SU-DHL-6 (cell line): ENCODE measurements at regions not wholly inside any gene's neighbourhood (a gene's known extent, or its start where the extent isn't known, plus 50 kb on each side); places are given as distances from the start of the nearest gene placed in this dataset.

Experiments
- EZH2phosphoT487 ChIP-seq: fragments of 200-600 bp; sonication (generic), shearing (Covaris generic); conservative IDR thresholded peaks from 2 replicates; pipeline ENCODE4 v1.6.1; 2018; ENCODE audit warnings: mild to moderate bottlenecking, antibody characterized with exemption, low read length, moderate library complexity, mixed read lengths
- TF ChIP-seq, protein P1 (sequence below): fragments of 200-600 bp; sonication (generic); IDR thresholded peaks from one replicate; pipeline ENCODE4 v1.5.1; 2017; ENCODE audit warnings: antibody characterized with exemption, mild to moderate bottlenecking, low read length, moderate library complexity; ENCODE audit not compliant: insufficient read depth, poor library complexity, severe bottlenecking

DNA sequence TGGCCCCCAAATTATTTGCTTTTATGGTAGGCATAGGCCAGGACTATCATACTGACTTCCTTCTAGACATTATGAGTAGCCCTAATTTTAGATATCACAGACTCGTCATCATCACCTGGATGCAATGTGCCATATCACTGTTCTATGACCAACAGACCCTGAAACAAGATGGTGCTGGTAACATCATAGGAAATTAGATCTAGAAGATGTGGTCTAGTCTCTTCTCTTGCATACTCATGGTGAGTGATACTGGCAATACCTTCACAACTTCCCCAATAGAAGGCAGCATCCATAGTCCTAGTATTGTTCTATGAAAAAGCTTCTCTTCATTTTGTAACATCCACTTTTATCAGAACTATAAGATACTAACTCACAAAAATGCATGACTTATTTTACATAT lies 116.3 kb upstream of the ITGA4 start:
- TF ChIP-seq, protein P1, sequence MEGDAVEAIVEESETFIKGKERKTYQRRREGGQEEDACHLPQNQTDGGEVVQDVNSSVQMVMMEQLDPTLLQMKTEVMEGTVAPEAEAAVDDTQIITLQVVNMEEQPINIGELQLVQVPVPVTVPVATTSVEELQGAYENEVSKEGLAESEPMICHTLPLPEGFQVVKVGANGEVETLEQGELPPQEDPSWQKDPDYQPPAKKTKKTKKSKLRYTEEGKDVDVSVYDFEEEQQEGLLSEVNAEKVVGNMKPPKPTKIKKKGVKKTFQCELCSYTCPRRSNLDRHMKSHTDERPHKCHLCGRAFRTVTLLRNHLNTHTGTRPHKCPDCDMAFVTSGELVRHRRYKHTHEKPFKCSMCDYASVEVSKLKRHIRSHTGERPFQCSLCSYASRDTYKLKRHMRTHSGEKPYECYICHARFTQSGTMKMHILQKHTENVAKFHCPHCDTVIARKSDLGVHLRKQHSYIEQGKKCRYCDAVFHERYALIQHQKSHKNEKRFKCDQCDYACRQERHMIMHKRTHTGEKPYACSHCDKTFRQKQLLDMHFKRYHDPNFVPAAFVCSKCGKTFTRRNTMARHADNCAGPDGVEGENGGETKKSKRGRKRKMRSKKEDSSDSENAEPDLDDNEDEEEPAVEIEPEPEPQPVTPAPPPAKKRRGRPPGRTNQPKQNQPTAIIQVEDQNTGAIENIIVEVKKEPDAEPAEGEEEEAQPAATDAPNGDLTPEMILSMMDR = no peak
- TF ChIP-seq EZH2phosphoT487 = no peak
